Activated T-cell treated with anti-CD3 and anti-CD28 coated beads, Interleukin-2, amount 50 U/mL, for 72 hours (primary cell): ENCODE measurements at regions not wholly inside any gene's neighbourhood (a gene's known extent, or its start where the extent isn't known, plus 50 kb on each side); places are given as distances from the start of the nearest gene placed in this dataset.

Source experiments
- ATAC-seq, 2 donors: fragments of 150-1000 bp; cut with Tn5 transposase; replicated peaks in 1 of 2; 2 replicates each; pipeline ENCODE4 v1.10.0; 2021; ENCODE audit warnings: moderate library complexity in 2 of 2, mild to moderate bottlenecking in 1 of 2
- DNase-seq, 2 donors: peaks; one replicate each; pipeline ENCODE4 v3.0.0; 2021 to 2022; ENCODE audit warnings: mixed read lengths in 1 of 2
- H3K27ac Mint-ChIP-seq: one replicate; pipeline ENCODE4 v1.8.0; 2022; ENCODE audit warnings: mild to moderate bottlenecking, moderate library complexity, mixed read lengths
- H3K27me3 Mint-ChIP-seq: one replicate; pipeline ENCODE4 v1.8.0; 2022; ENCODE audit warnings: low read depth, mixed read lengths
- H3K36me3 Mint-ChIP-seq, 2 donors: one replicate each; pipeline ENCODE4 v1.8.0; 2022; ENCODE audit warnings: mixed read lengths in 2 of 2, mild to moderate bottlenecking in 1 of 2; ENCODE audit not compliant: insufficient read depth in 2 of 2
- H3K4me1 Mint-ChIP-seq: one replicate; pipeline ENCODE4 v1.8.0; 2022; ENCODE audit warnings: low read depth, mixed read lengths
- H3K4me3 Mint-ChIP-seq, 2 donors: one replicate each; pipeline ENCODE4 v1.8.0; 2022; ENCODE audit warnings: mild to moderate bottlenecking in 2 of 2, mixed read lengths in 2 of 2, moderate library complexity in 2 of 2
- H3K9me3 Mint-ChIP-seq, 2 donors: one replicate each; pipeline ENCODE4 v1.8.0; 2022; ENCODE audit warnings: mixed read lengths in 2 of 2

DNA sequence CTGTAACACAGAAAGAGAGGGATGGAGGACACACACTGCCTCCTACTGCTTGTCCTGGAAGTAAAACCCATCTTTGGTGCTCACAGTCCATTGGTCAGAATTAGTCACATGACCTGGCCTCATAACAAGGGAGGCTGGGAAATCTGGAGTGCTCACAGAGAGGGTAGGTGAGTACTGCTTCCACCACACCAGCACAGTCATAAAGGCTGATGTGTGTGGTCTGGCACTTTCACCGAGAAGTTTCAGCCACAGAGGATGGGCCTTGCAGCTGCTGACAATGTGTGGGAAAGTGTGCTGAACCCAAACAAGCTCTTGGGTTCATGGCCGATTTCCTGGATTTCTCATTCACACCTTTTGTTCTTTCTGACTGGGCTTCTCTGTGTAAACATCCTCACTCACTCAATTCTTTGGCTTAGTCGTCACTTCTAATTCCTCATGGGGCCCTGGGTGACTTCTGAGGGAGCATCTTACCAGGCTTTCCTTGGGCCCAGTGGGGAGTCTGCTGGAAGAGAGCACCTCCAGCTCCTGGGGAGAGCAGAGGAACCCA lies 100.7 kb downstream of the ASB7 start:
- peak; percentile 67 to 75 for DNase-seq
- peaks cover 17% of the 10 kb centered on the region for H3K4me1 Mint-ChIP-seq
- H3K4me3 Mint-ChIP-seq: peak overlapping the region in 1 of 2 donors; percentile 50
- H3K27me3 Mint-ChIP-seq: peaks cover 50% of the 10 kb centered on the region
- ATAC-seq: peak; percentile 99 to 100
- H3K27ac Mint-ChIP-seq: no peak overlapping the region
- no peaks in the 10 kb centered on the region for H3K36me3 Mint-ChIP-seq
- peaks cover 4% of the 10 kb centered on the region in 2 donors for H3K9me3 Mint-ChIP-seq

DNA sequence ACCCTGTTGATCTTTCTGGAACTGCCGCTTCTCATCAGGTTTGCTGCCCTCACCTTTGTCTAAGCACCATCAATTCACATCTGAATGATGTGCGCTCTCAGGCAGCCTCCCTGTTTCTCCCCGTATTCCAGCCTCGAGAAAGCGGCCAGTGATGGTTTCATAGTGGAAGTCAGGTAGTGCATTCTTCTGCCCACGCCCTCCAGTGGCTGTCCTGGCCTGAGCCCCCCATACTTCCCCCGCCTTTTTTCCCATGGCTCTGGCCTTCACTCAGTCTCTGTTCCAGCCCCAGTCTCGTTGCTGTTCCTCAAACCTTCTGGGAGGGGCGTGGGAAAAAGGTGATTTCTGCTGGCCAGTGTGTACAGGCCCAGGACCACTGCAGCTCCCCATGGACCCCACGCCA lies 101.3 kb downstream of the ASB7 start:
- peaks cover 6% of the 10 kb centered on the region in 2 donors for H3K9me3 Mint-ChIP-seq
- H3K36me3 Mint-ChIP-seq: peaks cover 0 to 2% of the 10 kb centered on the region in 2 donors
- ATAC-seq (no peak), DNase-seq (no peak)
- H3K27me3 Mint-ChIP-seq: peaks cover 54% of the 10 kb centered on the region
- H3K4me1 Mint-ChIP-seq: peaks cover 17% of the 10 kb centered on the region
- peak overlapping the region in 1 of 2 donors; percentile 50 for H3K4me3 Mint-ChIP-seq
- H3K27ac Mint-ChIP-seq: no peak overlapping the region

DNA sequence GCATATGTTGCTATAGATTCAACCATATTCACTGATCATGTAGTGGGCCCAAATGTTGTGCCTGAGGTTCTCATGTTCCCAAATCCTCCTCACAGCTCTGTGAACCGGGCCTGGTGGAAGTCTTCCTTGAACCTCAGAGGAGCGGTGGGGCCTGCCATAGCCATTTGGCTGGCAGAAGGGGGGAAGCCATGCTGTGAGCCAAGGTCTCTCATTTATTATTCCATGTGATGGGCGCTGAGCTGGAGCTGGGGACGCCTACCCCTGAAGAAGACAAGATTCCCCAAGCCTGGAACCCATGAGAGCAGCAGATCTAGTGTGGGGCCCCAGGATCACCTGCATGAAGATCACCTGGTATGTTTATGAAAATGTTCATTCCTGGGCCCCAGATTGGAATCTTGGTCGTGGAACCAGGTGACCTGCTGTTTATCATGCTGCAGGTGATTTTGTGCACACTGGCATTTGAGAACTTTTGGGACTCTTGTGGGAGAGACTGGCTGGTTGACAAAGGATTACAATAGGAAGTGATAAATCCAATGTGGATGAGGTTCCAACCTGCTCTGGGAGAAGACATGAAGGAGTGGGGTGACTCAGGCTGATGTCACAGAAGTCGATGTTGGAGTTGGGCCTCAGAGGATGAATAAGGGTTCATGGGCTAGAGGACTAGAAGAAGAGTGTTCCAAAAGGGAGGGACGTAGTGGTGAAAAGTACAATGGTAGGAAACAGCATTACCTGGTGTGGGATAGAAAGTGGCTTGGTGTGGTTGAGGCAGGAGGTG lies 102.1 kb downstream of the ASB7 start:
- peak overlapping the region in 1 of 2 donors; percentile 50 for H3K4me3 Mint-ChIP-seq
- ATAC-seq: no peak
- peaks cover 17% of the 10 kb centered on the region for H3K4me1 Mint-ChIP-seq
- DNase-seq: no peak
- no peak overlapping the region for H3K27ac Mint-ChIP-seq
- peaks cover 6 to 8% of the 10 kb centered on the region in 2 donors for H3K9me3 Mint-ChIP-seq
- peaks cover 0 to 2% of the 10 kb centered on the region in 2 donors for H3K36me3 Mint-ChIP-seq
- peaks cover 55% of the 10 kb centered on the region for H3K27me3 Mint-ChIP-seq

DNA sequence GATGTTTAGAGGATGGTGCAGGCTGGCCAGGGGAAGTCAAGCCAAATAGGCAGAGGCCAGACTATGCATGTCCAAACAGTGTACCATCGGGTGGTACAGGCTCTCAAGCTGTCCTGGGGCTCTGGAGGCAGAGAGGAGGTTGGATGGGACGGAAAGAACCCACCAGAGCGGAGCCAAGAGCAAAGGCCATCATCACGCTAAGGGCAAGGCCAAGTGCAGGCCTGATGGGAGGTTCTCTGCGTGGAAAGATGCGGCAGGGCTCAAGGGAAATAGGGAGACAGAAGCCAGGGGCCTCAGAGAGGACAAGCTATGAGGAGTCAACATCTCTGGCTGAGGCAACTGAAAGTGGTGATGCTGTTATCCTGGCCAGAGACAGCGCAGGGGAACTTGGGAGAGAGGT lies 102.7 kb downstream of the ASB7 start:
- Mint-ChIP-seq H3K4me3 (no peak overlapping the region), H3K36me3 (peaks cover 2 to 8% of the 10 kb centered on the region in 2 donors), H3K9me3 (peaks cover 11 to 13% of the 10 kb centered on the region in 2 donors), H3K4me1 (peaks cover 17% of the 10 kb centered on the region), H3K27ac (no peak overlapping the region), H3K27me3 (peaks cover 53% of the 10 kb centered on the region)
- no peak for ATAC-seq
- no peak for DNase-seq

DNA sequence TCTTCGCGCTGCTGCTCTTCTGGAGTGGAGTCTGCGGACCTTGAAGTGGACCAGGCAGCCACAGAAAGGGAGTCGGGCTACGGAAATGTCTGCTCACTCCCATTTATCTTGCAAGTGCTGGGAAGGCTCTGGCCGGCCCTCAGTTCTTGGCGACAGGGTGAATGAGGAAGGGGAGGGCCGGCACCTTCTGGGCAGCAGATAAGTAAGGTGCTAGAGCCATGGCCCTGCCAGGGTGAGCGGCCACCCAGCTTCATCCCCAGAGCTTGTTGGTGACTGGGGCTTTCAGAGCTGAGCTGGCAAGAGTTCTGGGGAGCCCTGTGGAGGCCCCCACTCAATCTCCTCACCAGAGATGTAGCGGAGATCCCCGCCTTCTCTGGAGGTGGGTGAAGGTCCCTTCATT lies 103.5 kb downstream of the ASB7 start:
- peaks cover 17% of the 10 kb centered on the region for H3K4me1 Mint-ChIP-seq
- H3K27ac Mint-ChIP-seq: no peak overlapping the region
- H3K9me3 Mint-ChIP-seq: peaks cover 12 to 19% of the 10 kb centered on the region in 2 donors
- H3K27me3 Mint-ChIP-seq: peaks cover 47% of the 10 kb centered on the region
- DNase-seq: no peak
- peaks cover 2 to 8% of the 10 kb centered on the region in 2 donors for H3K36me3 Mint-ChIP-seq
- no peak for ATAC-seq
- H3K4me3 Mint-ChIP-seq: no peak overlapping the region

DNA sequence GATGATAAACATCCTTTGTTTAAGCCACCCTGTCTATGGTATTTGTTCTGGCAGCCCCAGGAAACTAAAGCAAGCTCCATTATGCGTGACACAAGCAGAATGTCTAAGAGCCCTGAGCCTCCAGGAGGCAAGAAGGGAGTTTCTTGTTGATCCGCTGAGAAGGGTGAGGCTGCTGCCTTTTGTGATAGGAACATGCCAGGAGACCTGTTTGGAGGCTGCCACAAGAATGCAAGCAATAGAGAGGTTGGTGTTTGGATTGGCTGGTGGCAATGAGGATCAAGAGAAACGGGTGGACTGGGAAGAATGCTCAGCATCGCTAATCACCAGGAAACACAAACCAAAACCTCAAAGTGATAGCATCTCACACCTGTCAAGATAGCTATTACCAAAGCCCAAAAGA lies 104.8 kb downstream of the ASB7 start:
- H3K27ac Mint-ChIP-seq: no peak overlapping the region
- H3K4me3 Mint-ChIP-seq: no peak overlapping the region
- H3K27me3 Mint-ChIP-seq: peaks cover 41% of the 10 kb centered on the region
- no peak for ATAC-seq
- peaks cover 2 to 8% of the 10 kb centered on the region in 2 donors for H3K36me3 Mint-ChIP-seq
- no peak for DNase-seq
- H3K4me1 Mint-ChIP-seq: peaks cover 17% of the 10 kb centered on the region
- H3K9me3 Mint-ChIP-seq: peaks cover 12 to 19% of the 10 kb centered on the region in 2 donors

DNA sequence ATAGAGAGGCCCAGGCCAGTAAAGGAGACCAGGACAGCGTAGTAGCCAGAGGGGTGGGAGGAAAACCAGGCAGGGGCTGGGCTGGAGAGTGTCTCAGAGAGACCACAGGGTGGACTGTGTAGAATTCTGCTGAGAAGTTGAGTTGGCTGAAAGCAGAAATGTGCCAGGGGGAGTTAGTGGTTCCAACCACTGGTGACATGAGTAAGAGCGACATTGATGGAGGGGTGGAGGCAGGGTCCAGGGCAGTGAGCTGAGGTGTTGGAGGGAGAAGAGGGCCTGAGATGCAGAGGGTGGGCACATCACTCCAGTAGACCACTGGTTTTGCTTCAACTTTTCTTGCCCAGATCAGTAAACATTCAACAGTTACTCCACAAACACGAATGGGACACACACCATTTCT lies 106.5 kb downstream of the ASB7 start:
- Mint-ChIP-seq H3K4me3 (no peak overlapping the region), H3K4me1 (peaks cover 4% of the 10 kb centered on the region), H3K27ac (no peak overlapping the region), H3K27me3 (peaks cover 41% of the 10 kb centered on the region), H3K36me3 (peaks cover 2 to 8% of the 10 kb centered on the region in 2 donors), H3K9me3 (peaks cover 12 to 17% of the 10 kb centered on the region in 2 donors)
- no peak for DNase-seq
- no peak for ATAC-seq

DNA sequence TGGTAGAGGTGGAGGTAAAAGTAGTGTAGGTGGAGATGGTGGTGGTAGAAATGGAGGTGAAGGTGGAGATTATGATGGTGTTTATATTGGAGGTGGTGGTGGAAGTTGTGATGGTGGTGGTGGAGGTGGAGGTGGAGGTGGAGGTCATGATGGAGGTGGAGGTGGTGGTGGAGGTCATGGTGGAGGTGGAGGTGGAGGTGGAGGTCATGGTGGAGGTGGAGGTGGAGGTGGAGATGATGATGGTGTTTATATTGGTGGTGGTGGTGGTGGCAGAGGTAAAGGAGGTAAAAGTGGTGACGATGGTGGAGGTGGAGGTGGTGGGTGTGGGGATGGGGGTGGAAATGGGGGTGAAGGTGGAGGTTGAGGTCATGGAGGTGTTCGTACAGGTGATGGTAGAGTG lies 107.8 kb downstream of the ASB7 start:
- H3K27me3 Mint-ChIP-seq: peaks cover 32% of the 10 kb centered on the region
- peaks cover 12 to 17% of the 10 kb centered on the region in 2 donors for H3K9me3 Mint-ChIP-seq
- no peaks in the 10 kb centered on the region for H3K4me1 Mint-ChIP-seq
- peaks cover 2 to 8% of the 10 kb centered on the region in 2 donors for H3K36me3 Mint-ChIP-seq
- DNase-seq (no peak), ATAC-seq (no peak)
- H3K4me3 Mint-ChIP-seq: no peak overlapping the region
- H3K27ac Mint-ChIP-seq: no peak overlapping the region

DNA sequence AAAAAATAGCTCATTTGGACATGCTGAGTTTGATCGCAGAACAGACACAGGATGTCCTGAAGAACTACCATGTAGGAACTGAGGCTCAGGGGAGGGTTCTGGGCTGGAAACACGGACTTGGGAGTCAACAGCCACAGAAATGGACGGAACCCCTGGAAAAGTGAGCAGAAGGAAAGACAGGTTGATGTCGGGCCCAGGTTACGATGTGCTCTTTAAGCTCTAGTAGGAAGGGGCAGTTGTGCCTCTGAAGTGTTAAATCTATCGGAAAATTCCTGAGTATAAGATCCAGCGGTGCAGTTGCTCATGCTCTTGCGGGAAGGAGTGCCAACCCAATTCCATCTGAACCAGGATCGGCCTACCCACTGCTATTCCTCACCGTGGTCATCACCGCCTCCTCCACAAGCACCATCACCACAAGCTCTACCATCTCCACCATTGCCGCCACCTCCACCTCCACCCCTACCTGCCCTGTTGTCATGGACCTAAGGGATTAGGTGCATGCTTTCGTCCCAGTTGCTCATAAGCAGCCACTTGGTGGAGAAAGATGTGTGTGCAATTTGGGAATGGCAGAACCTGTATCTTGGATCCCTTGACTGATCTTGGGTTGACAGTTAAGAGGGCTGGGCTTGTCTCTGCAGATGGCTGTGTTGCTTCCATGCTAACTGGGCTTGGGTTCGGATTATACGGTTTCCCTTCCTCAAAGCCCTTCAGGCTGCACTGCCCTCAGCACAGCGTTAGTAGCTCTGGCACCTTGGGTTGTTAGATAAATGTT lies 108.5 kb downstream of the ASB7 start:
- Mint-ChIP-seq H3K27ac (no peak overlapping the region), H3K27me3 (peaks cover 26% of the 10 kb centered on the region), H3K4me3 (no peak overlapping the region), H3K36me3 (peaks cover 2 to 8% of the 10 kb centered on the region in 2 donors), H3K9me3 (peaks cover 12 to 17% of the 10 kb centered on the region in 2 donors), H3K4me1 (no peaks in the 10 kb centered on the region)
- ATAC-seq (no peak), DNase-seq (no peak)

DNA sequence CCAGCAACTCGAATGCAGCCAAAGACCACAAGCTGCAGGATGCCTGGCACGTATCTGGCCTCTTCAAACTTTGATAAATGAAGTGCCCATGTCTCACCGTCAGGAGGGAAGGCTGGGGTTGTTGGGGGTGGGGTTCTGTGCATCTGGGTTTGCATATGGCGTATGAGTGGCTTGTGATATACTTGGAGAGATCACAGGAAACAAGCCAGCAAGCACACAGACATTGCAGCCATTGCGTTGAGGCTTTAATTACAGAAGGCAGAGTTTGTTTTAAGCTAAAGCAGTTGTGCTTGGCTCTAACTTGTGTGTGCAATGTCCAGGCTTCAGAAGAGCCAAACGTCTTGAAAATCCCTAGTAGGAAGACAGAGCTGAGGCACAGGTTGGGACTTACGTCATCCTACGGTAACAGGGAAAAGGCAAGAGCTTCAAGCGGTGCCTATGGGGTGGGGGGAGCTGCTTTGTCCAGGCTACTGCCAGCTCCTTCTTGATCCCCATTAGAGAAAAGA lies 109.2 kb downstream of the ASB7 start:
- peaks cover 12 to 17% of the 10 kb centered on the region in 2 donors for H3K9me3 Mint-ChIP-seq
- H3K36me3 Mint-ChIP-seq: peaks cover 2 to 8% of the 10 kb centered on the region in 2 donors
- no peak overlapping the region for H3K4me3 Mint-ChIP-seq
- DNase-seq: no peak
- H3K4me1 Mint-ChIP-seq: no peaks in the 10 kb centered on the region
- H3K27ac Mint-ChIP-seq: no peak overlapping the region
- ATAC-seq: no peak
- peaks cover 26% of the 10 kb centered on the region for H3K27me3 Mint-ChIP-seq

DNA sequence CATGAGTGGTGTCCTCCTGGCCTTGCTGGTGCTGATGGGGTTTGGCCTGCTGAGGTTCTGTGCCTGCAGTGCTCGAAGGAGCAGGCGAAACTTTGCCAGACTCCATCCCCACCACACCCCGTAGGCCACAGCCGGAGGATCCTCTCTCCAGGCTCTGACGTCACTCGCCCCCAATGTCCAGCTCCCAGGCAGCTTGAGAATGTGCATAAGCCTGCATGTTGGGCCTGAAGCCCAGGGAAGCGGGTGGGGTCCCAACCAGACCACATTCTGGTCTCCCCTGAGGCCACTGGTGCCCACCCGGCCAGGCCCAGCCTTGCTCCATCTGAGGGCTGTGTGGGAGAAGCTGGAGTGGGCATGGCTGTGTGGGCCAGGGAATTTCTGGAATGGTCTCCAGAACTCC lies 109.8 kb downstream of the ASB7 start:
- ATAC-seq (no peak), DNase-seq (no peak)
- no peak overlapping the region for H3K27ac Mint-ChIP-seq
- H3K4me3 Mint-ChIP-seq: no peak overlapping the region
- peaks cover 12 to 16% of the 10 kb centered on the region in 2 donors for H3K9me3 Mint-ChIP-seq
- no peaks in the 10 kb centered on the region for H3K4me1 Mint-ChIP-seq
- peaks cover 2 to 8% of the 10 kb centered on the region in 2 donors for H3K36me3 Mint-ChIP-seq
- peaks cover 19% of the 10 kb centered on the region for H3K27me3 Mint-ChIP-seq

DNA sequence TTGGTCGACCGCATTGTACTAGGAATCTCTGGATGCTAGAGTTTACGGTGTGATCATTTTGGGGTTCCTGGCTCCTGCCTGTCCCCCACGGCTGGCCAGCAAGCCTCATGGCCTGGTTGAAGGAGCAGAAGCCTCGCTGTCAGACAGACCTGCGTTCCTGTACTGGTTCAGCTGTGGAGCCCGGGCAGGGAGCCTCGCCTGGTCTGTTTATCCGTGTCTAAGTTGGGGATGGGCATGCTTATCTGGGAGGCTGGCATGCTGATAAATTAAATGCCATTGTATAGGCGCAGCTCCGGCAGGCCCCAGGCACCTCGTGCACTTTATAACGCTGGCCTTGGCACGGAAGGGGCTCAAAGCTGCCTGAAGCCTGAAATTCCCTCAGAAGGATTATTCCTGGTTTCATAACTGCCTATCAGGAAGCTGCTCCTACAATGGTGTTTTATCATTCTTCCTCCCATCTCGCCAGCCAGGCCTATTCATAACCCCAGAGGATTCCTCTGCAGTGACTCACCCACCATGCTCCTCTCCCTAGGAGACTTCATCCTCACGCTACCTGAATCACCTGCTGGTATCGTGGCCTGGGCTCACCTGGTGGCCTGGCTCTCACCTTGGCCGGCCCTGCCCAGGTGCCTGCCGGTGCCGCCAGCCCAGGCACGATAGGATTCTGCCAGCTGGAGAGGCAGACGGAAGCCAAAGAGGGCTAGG lies 110.9 kb downstream of the ASB7 start:
- Mint-ChIP-seq H3K36me3 (peaks cover 2 to 8% of the 10 kb centered on the region in 2 donors), H3K27ac (no peak overlapping the region), H3K4me3 (no peak overlapping the region), H3K4me1 (no peaks in the 10 kb centered on the region), H3K9me3 (peaks cover 9 to 15% of the 10 kb centered on the region in 2 donors), H3K27me3 (peaks cover 22% of the 10 kb centered on the region)
- no peak for ATAC-seq
- DNase-seq: no peak
